Effector memory CD8-positive, alpha-beta T cell (primary cell): ENCODE measurements at regions not wholly inside any gene's neighbourhood (a gene's known extent, or its start where the extent isn't known, plus 50 kb on each side); places are given as distances from the start of the nearest gene placed in this dataset.

Experiments
- ATAC-seq: fragments of 150-1000 bp; cut with Tn5 transposase; replicated peaks from 2 replicates; pipeline ENCODE4 v1.10.0; 2021; ENCODE audit warnings: mild to moderate bottlenecking, moderate library complexity
- DNase-seq, 3 experiments: peaks; one replicate each; pipeline ENCODE4 v3.0.0; 2021
- H3K27ac Mint-ChIP-seq, 2 donors: one replicate each; pipeline ENCODE4 v1.8.0; 2022; ENCODE audit warnings: mild to moderate bottlenecking in 2 of 2, mixed read lengths in 2 of 2, moderate library complexity in 2 of 2
- H3K27me3 Mint-ChIP-seq, 2 donors: one replicate each; pipeline ENCODE4 v1.8.0; 2022; ENCODE audit warnings: mixed read lengths in 2 of 2
- H3K36me3 Mint-ChIP-seq: one replicate; pipeline ENCODE4 v1.8.0; 2022; ENCODE audit warnings: mild to moderate bottlenecking, moderate library complexity, mixed read lengths; ENCODE audit not compliant: insufficient read depth
- H3K4me1 Mint-ChIP-seq, 2 donors: one replicate each; pipeline ENCODE4 v1.8.0; 2022; ENCODE audit warnings: low read depth in 2 of 2, mixed read lengths in 2 of 2
- H3K4me3 Mint-ChIP-seq, 2 donors: one replicate each; pipeline ENCODE4 v1.8.0; 2022; ENCODE audit warnings: mild to moderate bottlenecking in 2 of 2, mixed read lengths in 2 of 2, moderate library complexity in 2 of 2
- H3K9me3 Mint-ChIP-seq, 2 donors: one replicate each; pipeline ENCODE4 v1.8.0; 2022; ENCODE audit warnings: mixed read lengths in 2 of 2

GRCh38 chr5:175032741-175033151 is 308.4 kb downstream of the MSX2 start:
- no peak overlapping the region for H3K4me3 Mint-ChIP-seq

DNA sequence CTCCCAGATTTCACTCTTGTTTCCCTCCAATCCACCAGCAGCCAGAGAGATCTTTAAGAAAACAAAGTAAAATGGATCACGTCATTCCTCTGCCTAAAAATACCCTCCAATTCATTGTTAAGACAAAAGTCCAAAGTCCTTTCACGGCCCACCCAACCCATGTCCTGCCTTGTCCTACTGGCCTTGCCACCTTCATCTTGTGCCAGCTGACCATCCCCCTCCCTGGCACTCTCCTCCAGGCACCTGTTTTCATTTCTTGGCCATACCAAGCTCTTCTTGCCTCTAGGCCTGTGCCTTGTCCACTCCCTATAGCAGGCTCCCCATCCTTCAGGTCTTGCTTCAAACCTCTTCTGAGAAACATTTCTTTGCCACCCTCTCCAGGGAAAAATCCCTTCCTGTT is 307.6 kb downstream of the MSX2 start:
- Mint-ChIP-seq H3K9me3 (peaks cover 0 to 6% of the 10 kb centered on the region in 2 donors), H3K36me3 (no peaks in the 10 kb centered on the region), H3K4me3 (no peak overlapping the region), H3K27me3 (no peaks in the 10 kb centered on the region), H3K4me1 (no peaks in the 10 kb centered on the region), H3K27ac (no peak overlapping the region)
- ATAC-seq (no peak), DNase-seq (no peak)

More at GRCh38 chr5:175032741-175033151, 308.4 kb downstream of the MSX2 start:
- no peaks in the 10 kb centered on the region for H3K27me3 Mint-ChIP-seq
- H3K4me1 Mint-ChIP-seq = no peaks in the 10 kb centered on the region
- H3K9me3 Mint-ChIP-seq = peaks cover 0 to 6% of the 10 kb centered on the region in 2 donors
- ATAC-seq (no peak), DNase-seq (no peak)
- no peak overlapping the region for H3K27ac Mint-ChIP-seq
- H3K36me3 Mint-ChIP-seq = no peaks in the 10 kb centered on the region

DNA sequence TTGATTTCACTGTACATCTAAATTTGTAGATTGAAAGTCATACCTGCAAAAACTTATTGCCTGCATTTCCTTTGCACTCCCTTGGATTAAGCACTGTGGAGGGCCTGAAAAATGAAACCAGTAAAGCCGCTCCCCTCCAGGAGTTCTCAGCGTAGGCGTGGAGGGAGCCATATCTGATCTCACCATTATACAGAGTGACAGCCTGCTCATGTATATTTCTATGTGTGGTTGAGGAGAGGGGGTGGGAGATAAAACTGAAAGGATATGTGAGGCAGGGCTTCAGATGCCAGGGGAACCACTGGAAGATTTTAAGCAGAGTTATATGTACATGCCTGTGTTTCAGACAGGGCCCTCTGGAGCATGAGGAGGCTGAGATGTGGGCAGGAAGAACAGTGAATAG is 303.0 kb downstream of the MSX2 start:
- Mint-ChIP-seq H3K9me3 (peaks cover 0 to 5% of the 10 kb centered on the region in 2 donors), H3K27ac (no peak overlapping the region), H3K4me1 (no peaks in the 10 kb centered on the region)

DNA sequence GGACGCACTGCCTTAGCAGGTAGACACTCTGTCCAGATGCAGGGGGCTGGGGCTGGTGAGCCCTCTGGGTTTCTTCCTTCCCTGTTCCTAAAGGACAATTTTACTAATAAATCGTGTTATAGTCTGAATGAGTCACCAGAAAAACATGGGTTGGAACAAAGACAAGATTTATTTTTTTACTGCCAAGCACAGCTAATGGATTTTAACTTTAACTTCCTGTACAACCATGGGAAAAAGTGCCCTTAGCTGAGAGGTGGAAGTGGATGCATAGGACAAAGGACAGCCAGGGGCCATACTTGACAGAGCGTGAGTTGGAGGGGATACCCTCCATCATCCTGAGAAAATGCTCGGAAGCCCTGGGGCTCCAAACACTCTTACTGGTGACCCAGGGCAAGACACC is 300.7 kb downstream of the MSX2 start:
- Mint-ChIP-seq H3K9me3 (peaks cover 0 to 8% of the 10 kb centered on the region in 2 donors), H3K4me1 (no peaks in the 10 kb centered on the region), H3K27ac (no peak overlapping the region), H3K36me3 (no peaks in the 10 kb centered on the region), H3K4me3 (no peak overlapping the region), H3K27me3 (peaks cover 6 to 9% of the 10 kb centered on the region in 2 donors)
- no peak for DNase-seq
- no peak for ATAC-seq

More for the DNA sequence above, 303.0 kb downstream of the MSX2 start:
- Mint-ChIP-seq H3K36me3 (no peaks in the 10 kb centered on the region), H3K27me3 (no peaks in the 10 kb centered on the region), H3K4me3 (no peak overlapping the region)
- DNase-seq = no peak
- ATAC-seq = no peak

DNA sequence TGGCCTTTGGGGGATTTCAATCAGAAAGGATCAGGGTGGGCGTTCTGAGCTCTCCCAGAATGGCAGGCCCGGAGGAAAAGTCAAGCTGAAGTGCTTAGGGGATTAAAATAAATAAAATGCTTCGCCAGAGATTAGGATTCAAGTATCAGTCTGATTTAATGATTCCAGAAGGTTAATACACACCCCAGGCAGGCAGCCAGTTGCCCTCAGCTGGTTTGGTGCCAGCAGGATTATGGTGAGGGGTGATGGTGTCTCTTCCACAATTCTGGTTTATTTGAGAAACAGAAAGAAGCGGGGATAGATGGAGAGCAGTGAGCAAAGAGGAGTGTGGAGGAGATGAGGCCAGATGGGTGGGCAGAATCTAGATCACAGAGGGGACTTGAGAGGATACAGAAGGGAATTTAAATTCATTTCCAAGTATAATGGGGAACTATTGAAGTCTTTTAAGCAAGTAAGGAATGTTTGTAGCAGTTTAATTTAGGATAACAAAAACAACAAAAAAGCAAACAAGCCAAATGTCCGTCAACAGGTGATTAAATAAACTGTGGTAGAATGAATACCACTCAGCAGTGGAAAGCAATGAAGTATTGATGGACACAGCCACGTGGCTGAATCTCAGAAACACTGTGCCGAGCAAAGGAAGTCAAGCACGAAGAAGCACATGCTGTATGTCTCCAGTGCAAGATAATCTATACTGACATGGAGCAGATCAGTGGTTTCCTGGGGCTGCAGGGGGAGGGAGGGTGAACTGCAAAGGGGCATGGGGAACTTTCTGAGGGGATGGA is 297.7 kb downstream of the MSX2 start:
- peaks cover 6 to 9% of the 10 kb centered on the region in 2 donors for H3K27me3 Mint-ChIP-seq

DNA sequence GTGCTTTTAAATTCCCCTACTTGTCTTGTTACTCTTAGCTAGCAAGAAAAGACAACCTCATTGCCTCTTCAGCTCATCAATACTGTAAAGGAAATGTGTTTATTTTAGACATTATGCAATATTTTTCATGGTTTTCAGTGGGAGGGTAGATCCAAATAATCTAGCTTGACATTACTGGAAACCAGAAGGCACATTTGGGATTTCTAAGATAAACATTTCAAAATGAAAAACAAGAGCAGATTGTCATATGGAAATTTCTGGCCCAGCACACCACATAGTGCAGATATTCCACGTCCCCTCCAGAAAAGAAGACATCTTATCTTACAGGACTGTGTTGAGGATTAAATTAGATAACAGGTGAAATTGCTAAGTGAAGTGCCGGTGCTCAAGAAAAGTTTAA is 296.9 kb downstream of the MSX2 start:
- Mint-ChIP-seq H3K4me1 (no peaks in the 10 kb centered on the region), H3K27ac (no peak overlapping the region), H3K36me3 (no peaks in the 10 kb centered on the region), H3K27me3 (peaks cover 6 to 9% of the 10 kb centered on the region in 2 donors), H3K4me3 (no peak overlapping the region), H3K9me3 (peaks cover 0 to 4% of the 10 kb centered on the region in 2 donors)
- ATAC-seq (no peak), DNase-seq (no peak)

More for the DNA sequence above, 297.7 kb downstream of the MSX2 start:
- DNase-seq (no peak), ATAC-seq (no peak)
- Mint-ChIP-seq H3K27ac (no peak overlapping the region), H3K9me3 (peaks cover 0 to 4% of the 10 kb centered on the region in 2 donors), H3K4me3 (no peak overlapping the region), H3K36me3 (no peaks in the 10 kb centered on the region), H3K4me1 (no peaks in the 10 kb centered on the region)

GRCh38 chr5:175015028-175015685 is 290.8 kb downstream of the MSX2 start:
- Mint-ChIP-seq H3K36me3 (no peaks in the 10 kb centered on the region), H3K4me1 (no peaks in the 10 kb centered on the region), H3K27ac (no peak overlapping the region), H3K9me3 (no peaks in the 10 kb centered on the region), H3K27me3 (no peaks in the 10 kb centered on the region), H3K4me3 (no peak overlapping the region)
- ATAC-seq (no peak), DNase-seq (no peak)

DNA sequence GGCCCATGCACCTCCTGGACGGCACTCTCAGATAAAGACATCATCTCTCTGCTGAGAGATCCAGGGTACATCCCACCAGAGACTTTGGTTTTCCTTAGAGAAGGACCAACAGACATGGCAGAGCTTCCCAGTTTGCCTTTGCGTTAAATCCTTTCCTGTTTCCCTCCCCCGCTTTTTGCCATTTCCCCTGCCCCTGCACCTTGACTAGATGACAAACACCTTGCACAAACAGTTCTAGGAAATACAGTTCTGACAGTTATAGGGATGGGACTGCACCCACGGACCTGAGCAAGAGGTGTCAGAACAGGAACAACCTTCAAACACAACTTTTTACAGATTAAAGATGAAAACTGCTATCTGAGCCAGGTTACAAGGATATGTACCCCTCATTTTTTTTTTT is 288.9 kb downstream of the MSX2 start:
- no peak overlapping the region for H3K4me3 Mint-ChIP-seq
- ATAC-seq (no peak), DNase-seq (no peak)
- no peaks in the 10 kb centered on the region for H3K27me3 Mint-ChIP-seq
- H3K36me3 Mint-ChIP-seq = no peaks in the 10 kb centered on the region
- no peaks in the 10 kb centered on the region for H3K4me1 Mint-ChIP-seq
- no peak overlapping the region for H3K27ac Mint-ChIP-seq
- peaks cover 0 to 2% of the 10 kb centered on the region in 2 donors for H3K9me3 Mint-ChIP-seq

DNA sequence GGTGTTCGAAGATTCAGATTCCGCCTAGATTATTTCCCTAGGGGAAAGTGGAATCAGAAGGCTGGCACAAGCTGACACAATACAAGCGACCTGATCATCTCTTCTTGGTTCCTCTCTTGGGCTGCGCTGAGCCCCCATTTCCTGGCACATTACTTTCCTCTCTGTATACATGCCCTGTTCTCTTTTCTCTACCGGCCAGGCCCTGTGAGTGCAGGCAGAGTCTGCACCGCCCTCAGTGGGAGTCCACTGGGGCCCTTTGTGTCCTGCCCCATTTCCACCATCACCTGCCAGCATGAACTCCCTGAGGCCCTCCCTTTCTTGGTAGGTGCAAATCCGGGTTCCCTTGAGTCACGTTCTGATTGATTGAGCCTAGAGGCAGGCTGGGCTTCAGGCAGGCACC is 287.9 kb downstream of the MSX2 start:
- ATAC-seq (no peak), DNase-seq (no peak)
- no peak overlapping the region for H3K27ac Mint-ChIP-seq
- H3K36me3 Mint-ChIP-seq = no peaks in the 10 kb centered on the region
- H3K27me3 Mint-ChIP-seq = no peaks in the 10 kb centered on the region
- H3K4me3 Mint-ChIP-seq = no peak overlapping the region
- no peaks in the 10 kb centered on the region for H3K4me1 Mint-ChIP-seq
- H3K9me3 Mint-ChIP-seq = peaks cover 0 to 2% of the 10 kb centered on the region in 2 donors

- ATAC-seq = no peak
- Mint-ChIP-seq H3K9me3 (peaks cover 14 to 30% of the 10 kb centered on the region in 2 donors), H3K27ac (no peak overlapping the region), H3K4me1 (peaks cover 0 to 3% of the 10 kb centered on the region in 2 donors), H3K27me3 (peaks cover 6 to 26% of the 10 kb centered on the region in 2 donors), H3K4me3 (no peak overlapping the region), H3K36me3 (peaks cover 3% of the 10 kb centered on the region)
- no peak for DNase-seq
Observed at GRCh38 chr5:175003531-175003930, 279.1 kb downstream of the MSX2 start.

- no peak overlapping the region for H3K4me3 Mint-ChIP-seq
- H3K27me3 Mint-ChIP-seq = peaks cover 6 to 26% of the 10 kb centered on the region in 2 donors
- peaks cover 17 to 40% of the 10 kb centered on the region in 2 donors for H3K9me3 Mint-ChIP-seq
- peaks cover 3% of the 10 kb centered on the region for H3K36me3 Mint-ChIP-seq
- DNase-seq (no peak), ATAC-seq (no peak)
- no peak overlapping the region for H3K27ac Mint-ChIP-seq
- H3K4me1 Mint-ChIP-seq = peaks cover 7 to 12% of the 10 kb centered on the region in 2 donors
Observed at GRCh38 chr5:175001876-175002645, 277.7 kb downstream of the MSX2 start.

- Mint-ChIP-seq H3K27ac (no peak overlapping the region), H3K4me1 (peaks cover 7 to 12% of the 10 kb centered on the region in 2 donors), H3K9me3 (peaks cover 17 to 40% of the 10 kb centered on the region in 2 donors), H3K4me3 (no peak overlapping the region), H3K27me3 (peaks cover 6 to 26% of the 10 kb centered on the region in 2 donors), H3K36me3 (peaks cover 3% of the 10 kb centered on the region)
- ATAC-seq (no peak), DNase-seq (no peak)
Observed at GRCh38 chr5:175001311-175001710, 276.9 kb downstream of the MSX2 start.

GRCh38 chr5:174999581-174999980 is 275.2 kb downstream of the MSX2 start:
- peaks cover 6 to 16% of the 10 kb centered on the region in 2 donors for H3K27me3 Mint-ChIP-seq
- DNase-seq (no peak), ATAC-seq (no peak)
- H3K4me1 Mint-ChIP-seq = peaks cover 7 to 12% of the 10 kb centered on the region in 2 donors
- H3K9me3 Mint-ChIP-seq = peaks cover 17 to 32% of the 10 kb centered on the region in 2 donors
- H3K4me3 Mint-ChIP-seq = peak overlapping the region in 1 of 2 donors; percentile 41
- H3K36me3 Mint-ChIP-seq = peaks cover 3% of the 10 kb centered on the region
- no peak overlapping the region for H3K27ac Mint-ChIP-seq
